ENCODE measurements at regions not wholly inside any gene's neighbourhood (a gene's known extent, or its start where the extent isn't known, plus 50 kb on each side); places are given as distances from the start of the nearest gene placed in this dataset.
"Not testable (repeated sequence)": the region's sequence is repeated elsewhere in the genome, so short reads cannot be mapped to it uniquely, and the experiment has no call there.

DNA sequence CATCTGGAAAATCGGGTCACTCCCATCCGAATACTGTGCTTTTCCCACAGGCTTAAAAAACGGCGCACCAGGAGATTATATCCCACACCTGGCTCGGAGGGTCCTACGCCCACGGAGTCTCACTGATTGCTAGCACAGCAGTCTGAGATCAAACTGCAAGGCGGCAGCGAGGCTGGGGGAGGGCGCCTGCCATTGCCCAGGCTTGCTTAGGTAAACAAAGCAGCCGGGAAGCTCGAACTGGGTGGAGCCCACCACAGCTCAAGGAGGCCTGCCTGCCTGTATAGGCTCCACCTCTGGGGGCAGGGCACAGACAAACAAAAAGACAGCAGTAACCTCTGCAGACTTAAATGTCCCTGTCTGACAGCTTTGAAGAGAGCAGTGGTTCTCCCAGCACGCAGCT is 415.9 kb upstream of the HNRNPA3 start:
- not testable (repeated sequence) for H3K27me3 ChIP-seq (replicated peaks in 2 of 5; ENCODE audit: control insufficient read depth in 4 of 5, insufficient read depth in 5 of 5, low read length in 4 of 5)

DNA sequence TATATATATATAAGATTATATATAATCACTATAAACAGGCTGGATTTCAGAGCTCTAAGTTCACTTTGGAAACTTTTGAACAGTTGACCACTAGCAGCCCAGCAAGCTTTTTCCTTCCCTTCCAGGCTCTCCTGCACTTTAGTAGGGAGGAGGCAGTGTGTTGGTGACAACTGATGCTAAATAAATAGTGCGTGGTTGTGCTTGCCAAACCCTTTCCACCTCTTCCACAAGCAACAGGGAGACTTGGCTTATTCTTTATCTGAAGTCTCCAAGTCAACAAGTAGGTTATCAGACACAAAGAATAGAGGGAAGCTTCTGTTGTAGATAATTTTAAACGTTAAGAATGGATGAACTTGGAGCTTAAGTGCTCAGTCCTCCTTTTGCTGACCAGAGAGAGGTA is 408.2 kb upstream of the HNRNPA3 start:
- POLR2A ChIA-PET = no interaction called here

More for the DNA sequence above, 415.9 kb upstream of the HNRNPA3 start:
- DNase-seq; H3K4me1 ChIP-seq (ENCODE audit: control extremely low read depth in 1 of 4, control insufficient read depth in 4 of 4, insufficient read depth in 4 of 4, low read length in 3 of 4); H3K27ac ChIP-seq (ENCODE audit: insufficient read depth in 1 of 2, low read depth in 1 of 2, low read length in 2 of 2, poor library complexity in 1 of 2, severe bottlenecking in 2 of 2); H3K4me3 ChIP-seq (ENCODE audit: control insufficient read depth in 1 of 7, extremely low read depth in 1 of 7, insufficient read depth in 4 of 7, low read depth in 2 of 7, low read length in 6 of 7); CTCF ChIA-PET; H3K9me3 ChIP-seq (ENCODE audit: control extremely low read depth in 1 of 5, control insufficient read depth in 4 of 5, insufficient read depth in 2 of 5, low read depth in 1 of 5, low read length in 4 of 5); POLR2A ChIA-PET; H3K36me3 ChIP-seq (ENCODE audit: control insufficient read depth in 4 of 4, insufficient read depth in 4 of 4, low read length in 3 of 4): not testable (repeated sequence)
- WGBS (ENCODE audit: insufficient coverage) = no CpG with 5 or more reads among the region's 13 CpGs

DNA sequence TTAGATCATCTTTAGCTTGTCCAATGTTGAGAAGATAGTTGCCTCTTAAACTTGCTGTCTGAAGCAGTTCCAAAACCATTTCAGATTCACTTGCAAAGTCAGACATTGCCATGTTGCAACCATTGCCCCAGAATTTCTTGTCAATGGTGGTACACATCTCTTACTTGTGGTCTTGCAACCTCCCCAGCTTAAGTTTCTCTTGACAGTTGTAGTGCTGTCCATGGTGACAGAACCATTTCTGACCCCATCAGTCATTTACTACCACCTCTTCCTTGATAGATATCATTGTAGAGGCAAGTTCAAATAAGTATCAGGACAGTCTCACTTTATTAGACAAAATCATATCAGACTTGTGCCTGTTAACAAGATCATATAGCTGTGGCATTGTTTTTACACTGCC is 407.2 kb upstream of the HNRNPA3 start:
- H3K36me3 ChIP-seq (ENCODE audit: control insufficient read depth in 4 of 4, insufficient read depth in 4 of 4, low read length in 3 of 4) = no peaks in the 10 kb centered on the region
- no peak for DNase-seq
- H3K27me3 ChIP-seq (replicated peaks in 2 of 5; ENCODE audit: control insufficient read depth in 4 of 5, insufficient read depth in 5 of 5, low read length in 4 of 5) = no peaks in the 10 kb centered on the region
- ChIA-PET POLR2A (no interaction called here), CTCF (interaction anchor here (0.5 to 3.8 kb wide), 2 partner anchors 8 to 307 kb away, joined by 3 to 22 read pairs; no protein-coding TSS in a partner anchor)
- H3K27ac ChIP-seq (ENCODE audit: insufficient read depth in 1 of 2, low read depth in 1 of 2, low read length in 2 of 2, poor library complexity in 1 of 2, severe bottlenecking in 2 of 2) = no peak overlapping the region
- H3K4me3 ChIP-seq (ENCODE audit: control insufficient read depth in 1 of 7, extremely low read depth in 1 of 7, insufficient read depth in 4 of 7, low read depth in 2 of 7, low read length in 6 of 7) = no peak overlapping the region
- H3K4me1 ChIP-seq (ENCODE audit: control extremely low read depth in 1 of 4, control insufficient read depth in 4 of 4, insufficient read depth in 4 of 4, low read length in 3 of 4) = no peaks in the 10 kb centered on the region
- H3K9me3 ChIP-seq (ENCODE audit: control extremely low read depth in 1 of 5, control insufficient read depth in 4 of 5, insufficient read depth in 2 of 5, low read depth in 1 of 5, low read length in 4 of 5) = no peaks in the 10 kb centered on the region

More for the DNA sequence above, 408.2 kb upstream of the HNRNPA3 start:
- H3K36me3 ChIP-seq (ENCODE audit: control insufficient read depth in 4 of 4, insufficient read depth in 4 of 4, low read length in 3 of 4) = no peaks in the 10 kb centered on the region
- no peak overlapping the region for H3K27ac ChIP-seq (ENCODE audit: insufficient read depth in 1 of 2, low read depth in 1 of 2, low read length in 2 of 2, poor library complexity in 1 of 2, severe bottlenecking in 2 of 2)
- no peak for DNase-seq
- no peaks in the 10 kb centered on the region for H3K4me1 ChIP-seq (ENCODE audit: control extremely low read depth in 1 of 4, control insufficient read depth in 4 of 4, insufficient read depth in 4 of 4, low read length in 3 of 4)
- H3K9me3 ChIP-seq (ENCODE audit: control extremely low read depth in 1 of 5, control insufficient read depth in 4 of 5, insufficient read depth in 2 of 5, low read depth in 1 of 5, low read length in 4 of 5) = no peaks in the 10 kb centered on the region
- 81% methylated on average over 1 of the region's 2 CpGs for WGBS (ENCODE audit: insufficient coverage)
- CTCF ChIA-PET = interaction anchor here (3.8 kb wide), 1 partner anchor 9 kb away, joined by 22 read pairs; no protein-coding TSS in a partner anchor
- no peaks in the 10 kb centered on the region for H3K27me3 ChIP-seq (replicated peaks in 2 of 5; ENCODE audit: control insufficient read depth in 4 of 5, insufficient read depth in 5 of 5, low read length in 4 of 5)
- no peak overlapping the region for H3K4me3 ChIP-seq (ENCODE audit: control insufficient read depth in 1 of 7, extremely low read depth in 1 of 7, insufficient read depth in 4 of 7, low read depth in 2 of 7, low read length in 6 of 7)

DNA sequence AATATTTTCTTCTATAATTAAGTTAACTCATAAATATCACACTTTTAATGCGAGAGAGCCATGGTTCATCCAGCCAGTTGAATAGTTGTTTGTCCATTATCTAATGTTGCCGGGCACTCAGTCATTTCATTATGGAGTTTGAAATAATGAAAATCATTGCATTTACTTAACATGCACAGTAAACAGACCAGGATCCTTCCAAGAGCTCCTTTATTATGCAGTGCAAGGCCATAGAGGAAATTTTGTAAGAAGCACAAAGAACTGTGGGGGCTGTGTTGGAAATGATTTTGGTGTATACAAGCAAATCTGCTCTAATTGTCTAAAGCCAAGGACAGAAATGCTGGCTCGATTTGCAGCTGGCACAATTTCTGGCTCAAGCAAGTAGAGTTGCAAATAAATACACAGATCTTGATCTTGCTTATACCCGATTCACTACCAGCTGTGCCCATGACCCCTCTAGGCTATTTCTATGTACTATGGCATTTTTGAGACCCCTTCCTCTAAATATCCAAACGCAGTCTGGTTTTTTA is 400.3 kb upstream of the HNRNPA3 start:
- WGBS (ENCODE audit: insufficient coverage) = 100% methylated on average over 2 of the region's 5 CpGs
- Histone ChIP-seq H3K4me1 (ENCODE audit: control extremely low read depth in 1 of 4, control insufficient read depth in 4 of 4, insufficient read depth in 4 of 4, low read length in 3 of 4) (no peaks in the 10 kb centered on the region), H3K27ac (ENCODE audit: insufficient read depth in 1 of 2, low read depth in 1 of 2, low read length in 2 of 2, poor library complexity in 1 of 2, severe bottlenecking in 2 of 2) (no peak overlapping the region), H3K27me3 (replicated peaks in 2 of 5; ENCODE audit: control insufficient read depth in 4 of 5, insufficient read depth in 5 of 5, low read length in 4 of 5) (no peaks in the 10 kb centered on the region), H3K4me3 (ENCODE audit: control insufficient read depth in 1 of 7, extremely low read depth in 1 of 7, insufficient read depth in 4 of 7, low read depth in 2 of 7, low read length in 6 of 7) (no peak overlapping the region), H3K9me3 (ENCODE audit: control extremely low read depth in 1 of 5, control insufficient read depth in 4 of 5, insufficient read depth in 2 of 5, low read depth in 1 of 5, low read length in 4 of 5) (no peaks in the 10 kb centered on the region), H3K36me3 (ENCODE audit: control insufficient read depth in 4 of 4, insufficient read depth in 4 of 4, low read length in 3 of 4) (no peaks in the 10 kb centered on the region)
- ChIA-PET CTCF (interaction anchor here (1.1 to 4.5 kb wide), 5 partner anchors 8 to 337 kb away, joined by 4 to 30 read pairs (median 7); no protein-coding TSS in a partner anchor), POLR2A (no interaction called here)
- no peak for DNase-seq

DNA sequence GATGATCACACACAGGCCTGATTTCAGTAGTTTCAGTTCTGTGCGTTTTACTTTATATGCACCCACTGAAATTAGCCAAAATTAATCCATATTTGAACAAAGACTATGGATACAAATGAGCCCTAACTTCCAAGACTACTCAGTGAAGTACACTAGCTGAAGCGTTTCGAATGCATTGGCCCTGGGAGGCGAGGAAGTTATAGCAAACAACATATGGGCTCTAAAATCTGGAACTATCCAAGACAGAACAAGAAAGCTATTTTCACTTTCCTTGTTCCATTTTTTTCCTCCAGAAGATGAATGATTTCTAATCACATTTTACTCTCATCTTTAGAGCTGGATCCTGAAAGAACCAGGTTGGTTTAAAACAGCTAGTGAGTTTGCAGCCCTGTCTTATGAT is 399.4 kb upstream of the HNRNPA3 start:
- H3K9me3 ChIP-seq (ENCODE audit: control extremely low read depth in 1 of 5, control insufficient read depth in 4 of 5, insufficient read depth in 2 of 5, low read depth in 1 of 5, low read length in 4 of 5) = no peaks in the 10 kb centered on the region
- DNase-seq = no peak
- no peaks in the 10 kb centered on the region for H3K4me1 ChIP-seq (ENCODE audit: control extremely low read depth in 1 of 4, control insufficient read depth in 4 of 4, insufficient read depth in 4 of 4, low read length in 3 of 4)
- no peak overlapping the region for H3K27ac ChIP-seq (ENCODE audit: insufficient read depth in 1 of 2, low read depth in 1 of 2, low read length in 2 of 2, poor library complexity in 1 of 2, severe bottlenecking in 2 of 2)
- H3K4me3 ChIP-seq (ENCODE audit: control insufficient read depth in 1 of 7, extremely low read depth in 1 of 7, insufficient read depth in 4 of 7, low read depth in 2 of 7, low read length in 6 of 7) = no peak overlapping the region
- POLR2A ChIA-PET = no interaction called here
- CTCF ChIA-PET = interaction anchor here (0.9 to 4.5 kb wide), 10 partner anchors 9 to 681 kb away, joined by 3 to 30 read pairs (median 4); no protein-coding TSS in a partner anchor
- 100% methylated on average over 3 of the region's 4 CpGs for WGBS (ENCODE audit: insufficient coverage)
- H3K27me3 ChIP-seq (replicated peaks in 2 of 5; ENCODE audit: control insufficient read depth in 4 of 5, insufficient read depth in 5 of 5, low read length in 4 of 5) = no peaks in the 10 kb centered on the region
- H3K36me3 ChIP-seq (ENCODE audit: control insufficient read depth in 4 of 4, insufficient read depth in 4 of 4, low read length in 3 of 4) = no peaks in the 10 kb centered on the region

- WGBS (ENCODE audit: insufficient coverage) = 67% methylated on average over 1 of the region's 2 CpGs
- Histone ChIP-seq H3K27me3 (replicated peaks in 2 of 5; ENCODE audit: control insufficient read depth in 4 of 5, insufficient read depth in 5 of 5, low read length in 4 of 5) (no peaks in the 10 kb centered on the region), H3K9me3 (ENCODE audit: control extremely low read depth in 1 of 5, control insufficient read depth in 4 of 5, insufficient read depth in 2 of 5, low read depth in 1 of 5, low read length in 4 of 5) (no peaks in the 10 kb centered on the region), H3K36me3 (ENCODE audit: control insufficient read depth in 4 of 4, insufficient read depth in 4 of 4, low read length in 3 of 4) (no peaks in the 10 kb centered on the region), H3K27ac (ENCODE audit: insufficient read depth in 1 of 2, low read depth in 1 of 2, low read length in 2 of 2, poor library complexity in 1 of 2, severe bottlenecking in 2 of 2) (no peak overlapping the region), H3K4me3 (ENCODE audit: control insufficient read depth in 1 of 7, extremely low read depth in 1 of 7, insufficient read depth in 4 of 7, low read depth in 2 of 7, low read length in 6 of 7) (no peak overlapping the region), H3K4me1 (ENCODE audit: control extremely low read depth in 1 of 4, control insufficient read depth in 4 of 4, insufficient read depth in 4 of 4, low read length in 3 of 4) (no peaks in the 10 kb centered on the region)
- ChIA-PET POLR2A (no interaction called here), CTCF (interaction anchor here (0.6 to 4.5 kb wide), 17 partner anchors 9 to 681 kb away, joined by 3 to 30 read pairs (median 4); no protein-coding TSS in a partner anchor)
- DNase-seq = no peak
These were observed 399.0 kb upstream of the HNRNPA3 start for GRCh38 chr2:176813621-176814049.

DNA sequence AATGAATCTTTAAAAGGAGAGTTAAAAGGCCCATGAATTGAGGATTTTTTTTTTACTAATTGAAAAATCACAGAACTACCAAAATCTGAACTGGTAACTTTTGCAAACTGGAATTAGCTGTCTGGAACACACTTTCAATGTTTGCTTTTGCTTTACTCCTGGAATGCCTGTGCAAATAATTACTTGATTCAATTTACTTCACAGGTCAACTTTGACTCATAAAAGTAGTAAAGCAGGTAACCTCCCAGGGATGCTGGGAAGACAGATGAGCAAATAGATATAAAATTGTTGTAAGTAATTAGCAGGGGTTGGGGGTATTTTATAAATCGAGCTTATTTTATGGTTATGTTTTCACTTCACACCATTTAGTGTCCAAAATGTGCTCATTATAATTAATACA is 398.3 kb upstream of the HNRNPA3 start:
- DNase-seq = no peak
- Histone ChIP-seq H3K4me1 (ENCODE audit: control extremely low read depth in 1 of 4, control insufficient read depth in 4 of 4, insufficient read depth in 4 of 4, low read length in 3 of 4) (no peaks in the 10 kb centered on the region), H3K9me3 (ENCODE audit: control extremely low read depth in 1 of 5, control insufficient read depth in 4 of 5, insufficient read depth in 2 of 5, low read depth in 1 of 5, low read length in 4 of 5) (no peaks in the 10 kb centered on the region), H3K27me3 (replicated peaks in 2 of 5; ENCODE audit: control insufficient read depth in 4 of 5, insufficient read depth in 5 of 5, low read length in 4 of 5) (no peaks in the 10 kb centered on the region), H3K27ac (ENCODE audit: insufficient read depth in 1 of 2, low read depth in 1 of 2, low read length in 2 of 2, poor library complexity in 1 of 2, severe bottlenecking in 2 of 2) (no peak overlapping the region), H3K36me3 (ENCODE audit: control insufficient read depth in 4 of 4, insufficient read depth in 4 of 4, low read length in 3 of 4) (no peaks in the 10 kb centered on the region), H3K4me3 (ENCODE audit: control insufficient read depth in 1 of 7, extremely low read depth in 1 of 7, insufficient read depth in 4 of 7, low read depth in 2 of 7, low read length in 6 of 7) (no peak overlapping the region)
- ChIA-PET CTCF (interaction anchor here (0.6 to 4.5 kb wide), 14 partner anchors 10 to 687 kb away, joined by 3 to 30 read pairs (median 4); no protein-coding TSS in a partner anchor), POLR2A (no interaction called here)
- WGBS (ENCODE audit: insufficient coverage) = no CpG with 5 or more reads among the region's 1 CpG
